GM12878 (cell line): ENCODE measurements at regions not wholly inside any gene's neighbourhood (a gene's known extent, or its start where the extent isn't known, plus 50 kb on each side); places are given as distances from the start of the nearest gene placed in this dataset.

Experiments used
- ATAC-seq: fragments of 200-7000 bp; cut with Tn5 transposase; 3 replicates; pipeline ENCODE4 v1.9.1; 2020; ENCODE audit warnings: mild to moderate bottlenecking, moderate library complexity
- BruUV-seq: library from RNA; stranded (reverse); fragments of 400-500 nt; replicated peaks from 2 replicates; lab custom pipeline; 2021; lab: Mats Ljungman, UMichigan
- CTCF ChIA-PET: fragments of 300-600 bp; sonication (Branson Sonifier 250); formaldehyde crosslinking; extraction: SDS; loops from one replicate; lab custom pipeline; 2021; ENCODE audit warnings: inconsistent platforms; lab: Yijun Ruan, JAX
- POLR2A ChIA-PET: fragments of 350-600 bp; formaldehyde crosslinking; extraction: SDS; loops from one replicate; lab custom pipeline; 2021; ENCODE audit warnings: inconsistent platforms; lab: Charles Lee
- RAD21 ChIA-PET: fragments of 300-600 bp; sonication (Branson Sonifier 250); formaldehyde crosslinking; loops from one replicate; lab custom pipeline; 2023; ENCODE audit warnings: antibody characterized with exemption; ENCODE audit not compliant: unreplicated experiment; lab: Charles Lee
- SMC1A ChIA-PET: fragments of 300-600 bp; sonication (Branson Sonifier 250); formaldehyde crosslinking; loops from one replicate; lab custom pipeline; 2023; ENCODE audit not compliant: unreplicated experiment, uncharacterized antibody; lab: Charles Lee
- DNase-seq: peaks from one replicate; pipeline ENCODE4 v3.0.0-alpha.2; 2011; ENCODE audit warnings: low read depth, low spot score
- FAIRE-seq: peaks from 3 replicates; lab custom pipeline; 2011; peaks lifted over from hg19 to GRCh38; lab: Jason Lieb, UNC
- H2AFZ ChIP-seq: 2 replicates; pipeline ENCODE4 v1.6.0; 2011; ENCODE audit warnings: low read depth, low read length, control low read depth; ENCODE audit not compliant: control insufficient read depth
- H3K27ac ChIP-seq: 2 replicates; pipeline ENCODE4 v1.5.1; 2011; ENCODE audit warnings: control low read depth; ENCODE audit not compliant: control insufficient read depth, insufficient read depth
- H3K27me3 ChIP-seq, 2 experiments: replicated peaks in 1 of 2; 2 replicates each; pipeline versions ENCODE4 v1.6.0 to v1.6.1; 2011; ENCODE audit warnings: low read length in 1 of 2; ENCODE audit not compliant: control insufficient read depth in 2 of 2, insufficient read depth in 2 of 2
- H3K36me3 ChIP-seq, 2 experiments: 2 replicates each; pipeline ENCODE4 v1.5.1; 2011; ENCODE audit warnings: low read length in 1 of 2; ENCODE audit not compliant: control insufficient read depth in 2 of 2, insufficient read depth in 2 of 2
- H3K4me1 ChIP-seq: 2 replicates; pipeline ENCODE4 v1.6.1; 2011; ENCODE audit warnings: mild to moderate bottlenecking, low read length, moderate library complexity, mixed read lengths; ENCODE audit not compliant: control insufficient read depth, insufficient read depth
- H3K4me2 ChIP-seq: 2 replicates; pipeline ENCODE4 v1.6.0; 2011; ENCODE audit warnings: control low read depth; ENCODE audit not compliant: control insufficient read depth, insufficient read depth
- H3K4me3 ChIP-seq: fragments of 200-600 bp; sonication (generic); 2 replicates; pipeline ENCODE4 v1.5.1; 2016
- H3K79me2 ChIP-seq: 2 replicates; pipeline ENCODE4 v1.6.0; 2011; ENCODE audit warnings: low read length; ENCODE audit not compliant: control insufficient read depth, insufficient read depth
- H3K9ac ChIP-seq: 2 replicates; pipeline ENCODE4 v1.8.0; 2011; ENCODE audit warnings: low read length, control low read depth, mixed read lengths; ENCODE audit not compliant: control insufficient read depth, insufficient read depth
- H3K9me3 ChIP-seq: replicated peaks from 3 replicates; pipeline ENCODE4 v1.5.1; 2011; ENCODE audit warnings: mild to moderate bottlenecking, low read length; ENCODE audit not compliant: control insufficient read depth, insufficient read depth
- H4K20me1 ChIP-seq: 2 replicates; pipeline ENCODE4 v1.6.0; 2011; ENCODE audit not compliant: control insufficient read depth, insufficient read depth
- CEBPB ChIP-seq, 2 experiments: fragments of 150-350 bp in 1 of 2; IDR thresholded peaks; 2 replicates each; pipeline ENCODE4 v1.6.1; 2012 to 2014; ENCODE audit warnings: low read depth in 2 of 2, low read length in 2 of 2, borderline replicate concordance in 1 of 2, inconsistent platforms in 1 of 2
- CHD4 ChIP-seq: fragments of 200-600 bp; sonication (generic); IDR thresholded peaks from 2 replicates; pipeline ENCODE4 v1.6.1; 2016; ENCODE audit warnings: mild to moderate bottlenecking
- DPF2 ChIP-seq: fragments of 450-650 bp; IDR thresholded peaks from 2 replicates; pipeline ENCODE4 v1.6.1; 2017; ENCODE audit warnings: mild to moderate bottlenecking
- ESRRA ChIP-seq: IDR thresholded peaks from 2 replicates; pipeline ENCODE4 v1.6.1; 2012; ENCODE audit warnings: mild to moderate bottlenecking, low read length, improper control_type of control experiment
- ETV6 ChIP-seq, 2 experiments: fragments of 450-650 bp in 1 of 2; IDR thresholded peaks in 1 of 2; conservative IDR thresholded peaks in 1 of 2; 2 replicates each; pipeline ENCODE4 v1.6.1; 2014; ENCODE audit warnings: antibody characterized with exemption in 1 of 2, borderline replicate concordance in 1 of 2, low read depth in 1 of 2, mild to moderate bottlenecking in 1 of 2, moderate library complexity in 1 of 2
- GABPA ChIP-seq: IDR thresholded peaks from 2 replicates; pipeline ENCODE4 v1.6.1; 2014; ENCODE audit warnings: antibody characterized with exemption, low read depth, mild to moderate bottlenecking, inconsistent platforms
- KDM1A ChIP-seq: fragments of 200-600 bp; sonication (generic); IDR thresholded peaks from 2 replicates; pipeline ENCODE4 v1.6.1; 2016; ENCODE audit warnings: borderline replicate concordance
- MAX ChIP-seq: IDR thresholded peaks from 2 replicates; pipeline ENCODE4 v1.6.1; 2012; ENCODE audit warnings: low read depth, low read length, improper control_type of control experiment
- MXI1 ChIP-seq: fragments of 150-350 bp; IDR thresholded peaks from 2 replicates; pipeline ENCODE4 v1.6.1; 2011; ENCODE audit warnings: low read depth, mild to moderate bottlenecking, inconsistent platforms, low read length, improper control_type of control experiment
- NFYA ChIP-seq: IDR thresholded peaks from 2 replicates; pipeline ENCODE4 v1.6.1; 2011; ENCODE audit warnings: low read depth, mild to moderate bottlenecking, low read length, improper control_type of control experiment, borderline replicate concordance
- NR2F1 ChIP-seq: fragments of 450-650 bp; conservative IDR thresholded peaks from 2 replicates; pipeline ENCODE4 v1.6.1; 2017; ENCODE audit warnings: mild to moderate bottlenecking
- NRF1 ChIP-seq: conservative IDR thresholded peaks from 2 replicates; pipeline ENCODE4 v1.6.1; 2011; ENCODE audit warnings: mild to moderate bottlenecking, low read depth, low read length, improper control_type of control experiment
- RELA ChIP-seq: fragments of 450-650 bp; IDR thresholded peaks from 2 replicates; pipeline ENCODE4 v1.8.0; 2014; ENCODE audit warnings: borderline replicate concordance; ENCODE audit not compliant: partially characterized antibody
- SMC3 ChIP-seq: IDR thresholded peaks from 2 replicates; pipeline ENCODE4 v1.6.1; 2011; ENCODE audit warnings: low read length, improper control_type of control experiment, borderline replicate concordance
- ZBTB4 ChIP-seq: fragments of 450-650 bp; formaldehyde crosslinking; IDR thresholded peaks from 2 replicates; pipeline ENCODE4 v1.4.0; 2022; ENCODE audit warnings: mild to moderate bottlenecking, moderate library complexity
- ZNF207 ChIP-seq: fragments of 450-650 bp; IDR thresholded peaks from 2 replicates; pipeline ENCODE4 v1.6.1; 2014; ENCODE audit warnings: antibody characterized with exemption, mild to moderate bottlenecking, borderline replicate concordance
- ZNF217 ChIP-seq: fragments of 450-650 bp; IDR thresholded peaks from 2 replicates; pipeline ENCODE4 v1.6.1; 2017; ENCODE audit warnings: antibody characterized with exemption, mild to moderate bottlenecking
- WGBS: methylation state at CpG from one replicate; pipeline ENCODE4 v1.1.6; 2016; ENCODE audit warnings: low lambda C conversion rate; ENCODE audit not compliant: insufficient replicate concordance, insufficient coverage; ENCODE audit errors: missing lambda C conversion rate; 5-methylcytosine and 5-hydroxymethylcytosine counted together
- in situ Hi-C: fragments of 300-500 bp; cut with MboI; formaldehyde crosslinking; loops from 9 replicates; pipeline ENCODE4 v1.14.3; 2018; ENCODE audit warnings: mixed read lengths
- intact Hi-C: fragments of 100-400 bp; cut with micrococcal nuclease; formaldehyde crosslinking; loops from one replicate; pipeline ENCODE4 v1.14.2; 2022; ENCODE audit not compliant: unreplicated experiment

GRCh38 chr7:68559518-68559917, 1038.8 kb upstream of the AUTS2 start:
- Histone ChIP-seq H4K20me1 (no peaks in the 10 kb centered on the region), H3K27me3 (no peaks in the 10 kb centered on the region), H3K9ac (no peak overlapping the region), H3K36me3 (no peaks in the 10 kb centered on the region), H2AFZ (no peak overlapping the region), H3K4me1 (no peaks in the 10 kb centered on the region), H3K27ac (no peak overlapping the region), H3K79me2 (no peaks in the 10 kb centered on the region), H3K4me3 (no peak overlapping the region), H3K9me3 (no peaks in the 10 kb centered on the region), H3K4me2 (no peak overlapping the region)
- intact Hi-C loops (no loop called here), in situ Hi-C loops (no loop called here)
- ChIA-PET POLR2A (no interaction called here), RAD21 (no interaction called here), CTCF (no interaction called here), SMC1A (no interaction called here)
- DNase-seq (no peak), FAIRE-seq (no peak), ATAC-seq (no peak)
- no TSS peak for BruUV-seq
- WGBS, result 0% methylated on average over 1 of the region's 1 CpG
- TF ChIP-seq MAX (no peak), NR2F1 (no peak), NFYA (no peak), ZBTB4 (no peak), CHD4 (no peak), ZNF217 (no peak), ZNF207 (no peak), MXI1 (no peak), DPF2 (no peak), RELA (no peak), GABPA (no peak), ESRRA (no peak), ETV6 (conservative IDR thresholded peaks at IDR 0.05 in 1 of 2, IDR thresholded peaks at IDR 0.05 in 1 of 2; ENCODE audit: borderline replicate concordance in 1 of 2, low read depth in 1 of 2) (no peak), KDM1A (no peak), SMC3 (no peak), CEBPB (IDR thresholded peaks at IDR 0.05; ENCODE audit: borderline replicate concordance in 1 of 2, low read depth in 2 of 2, low read length in 2 of 2) (no peak), NRF1 (no peak)
